ENCODE measurements at regions not wholly inside any gene's neighbourhood (a gene's known extent, or its start where the extent isn't known, plus 50 kb on each side); places are given as distances from the start of the nearest gene placed in this dataset.

DNA sequence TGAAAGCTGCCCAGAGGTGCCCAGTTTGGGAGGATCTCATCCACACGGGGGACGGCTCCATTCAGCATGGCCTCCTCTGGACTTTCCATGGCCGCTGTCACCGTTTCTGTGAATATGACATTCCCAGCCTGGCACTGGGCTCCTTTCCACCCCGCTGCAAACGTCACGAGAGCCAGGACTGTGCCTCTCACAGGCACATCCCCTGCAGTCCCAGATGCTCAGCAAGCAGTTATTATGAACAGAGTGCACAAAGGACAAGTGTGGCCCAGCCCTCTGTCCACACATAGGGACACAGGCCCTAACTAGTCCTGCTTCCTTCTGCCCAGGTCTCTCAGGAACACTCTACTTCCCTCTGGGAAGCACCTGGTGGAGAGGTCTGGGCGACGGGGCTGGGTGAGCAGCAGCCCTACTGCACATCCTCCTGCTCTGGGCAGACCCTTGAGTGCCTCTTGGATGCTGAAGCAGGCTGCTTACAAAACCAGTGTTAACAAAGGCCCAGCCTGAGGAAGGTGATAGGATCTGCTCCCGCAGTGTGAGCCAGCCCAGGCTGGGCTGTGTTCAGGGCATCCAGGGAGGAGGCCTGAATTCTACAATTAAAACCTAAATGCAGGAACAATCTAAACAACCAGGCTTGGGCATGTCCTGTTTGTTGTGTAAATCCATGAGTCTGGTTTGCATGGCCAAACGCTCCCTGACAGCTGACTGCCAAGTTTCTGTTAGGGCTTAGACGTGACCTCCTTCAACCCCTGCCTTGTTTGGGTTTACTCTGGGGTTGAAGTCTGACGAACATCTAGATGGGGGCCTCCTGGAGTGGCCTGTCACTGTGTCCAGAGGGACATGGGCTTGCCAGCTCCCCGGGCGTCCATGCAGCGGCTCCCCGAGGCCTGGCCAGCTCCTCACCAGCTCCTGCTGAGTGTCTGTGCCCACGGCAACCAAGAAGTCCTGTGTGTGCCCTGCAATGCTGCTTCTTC is 269.8 kb downstream of the GADD45G start:
- no peak for DNase-seq (ENCODE audit: extremely low read depth, low read depth, low spot score)

DNA sequence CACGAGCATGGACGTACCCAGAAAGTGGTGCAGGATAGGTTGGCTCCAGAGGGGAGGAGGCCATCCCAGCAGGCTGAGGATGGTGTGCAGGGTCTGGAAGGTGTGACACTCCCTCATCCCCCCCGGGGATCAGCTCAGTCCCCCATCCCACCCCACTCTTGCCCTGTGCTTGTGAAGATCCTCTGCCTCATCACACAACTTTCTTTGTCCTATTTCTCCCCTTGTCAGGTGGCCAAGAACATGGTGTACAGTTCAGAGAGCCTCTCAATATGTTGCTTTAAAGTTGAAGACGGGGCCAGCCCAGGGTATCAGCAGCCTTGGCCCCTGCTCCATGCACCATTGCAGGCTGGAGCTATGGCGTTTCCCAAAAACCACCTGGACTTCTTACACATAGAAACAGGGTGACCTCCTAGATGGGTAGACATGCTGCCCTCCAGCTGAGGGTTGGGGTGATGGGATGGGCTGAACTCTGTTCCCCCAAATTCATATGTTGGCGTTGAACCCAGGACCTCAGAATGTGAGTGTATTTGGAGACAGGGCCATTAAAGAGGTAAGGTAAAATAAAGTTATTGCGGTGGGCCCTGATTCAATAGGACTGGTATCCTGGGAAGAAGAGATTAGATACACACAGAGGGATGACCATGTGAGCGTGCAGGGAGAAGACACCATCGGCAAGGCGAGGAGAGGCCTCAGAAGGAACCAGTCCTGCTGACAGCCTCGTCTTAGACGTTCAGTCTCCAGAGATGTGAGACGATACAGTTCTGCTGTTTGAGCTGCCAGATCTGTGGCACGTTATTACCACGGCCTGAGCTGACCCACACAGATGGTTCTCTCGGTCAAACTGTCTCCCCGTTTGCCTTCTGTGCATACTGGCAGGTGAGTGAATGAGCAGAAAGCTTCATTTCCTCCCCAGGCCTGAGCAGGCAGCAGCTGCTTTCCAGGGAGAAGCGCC is 272.5 kb downstream of the GADD45G start:
- DNase-seq (ENCODE audit: extremely low read depth, low read depth, low spot score), result no peak

DNA sequence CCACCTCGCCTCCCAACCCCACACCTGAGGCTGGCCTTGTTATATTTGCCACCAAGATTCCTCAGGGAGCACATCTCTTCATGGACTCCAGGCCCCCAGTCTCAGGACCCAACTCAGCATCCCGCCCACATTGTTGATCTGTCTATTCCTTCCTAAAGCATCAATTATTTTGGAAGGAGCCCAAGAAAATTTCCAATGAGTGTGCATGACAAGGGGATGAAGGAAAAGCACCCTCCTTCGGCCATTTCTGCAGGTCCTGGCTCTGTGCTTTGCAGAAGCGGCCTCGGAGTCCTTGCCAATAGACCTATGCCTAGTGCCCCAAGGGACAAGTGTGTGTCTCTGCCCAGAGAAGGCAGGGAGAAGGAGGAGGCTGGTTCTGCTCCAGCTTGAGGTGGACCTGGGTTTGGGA is 273.2 kb downstream of the GADD45G start:
- DNase-seq (ENCODE audit: extremely low read depth, low read depth, low spot score), result no peak

DNA sequence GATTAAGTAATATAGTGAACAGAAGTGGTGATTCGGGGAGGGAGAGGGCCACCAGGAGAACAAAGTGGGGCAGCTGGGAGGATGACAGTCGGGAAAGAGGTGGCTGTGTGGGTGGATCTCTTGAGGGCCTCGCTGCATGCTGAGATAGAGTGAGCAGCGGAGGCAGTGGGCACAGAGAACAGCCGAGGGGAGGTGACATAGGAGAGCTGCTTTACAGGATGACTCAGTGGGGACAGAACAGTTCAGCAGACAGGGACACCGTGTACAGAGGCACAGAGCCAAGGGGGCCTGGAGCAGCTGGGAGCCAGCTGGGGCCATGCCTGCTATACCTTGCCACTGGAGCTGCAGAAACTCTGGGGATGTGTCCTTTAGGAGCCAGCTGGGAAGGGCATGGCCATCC is 273.9 kb downstream of the GADD45G start:
- DNase-seq (ENCODE audit: extremely low read depth, low read depth, low spot score), result no peak

DNA sequence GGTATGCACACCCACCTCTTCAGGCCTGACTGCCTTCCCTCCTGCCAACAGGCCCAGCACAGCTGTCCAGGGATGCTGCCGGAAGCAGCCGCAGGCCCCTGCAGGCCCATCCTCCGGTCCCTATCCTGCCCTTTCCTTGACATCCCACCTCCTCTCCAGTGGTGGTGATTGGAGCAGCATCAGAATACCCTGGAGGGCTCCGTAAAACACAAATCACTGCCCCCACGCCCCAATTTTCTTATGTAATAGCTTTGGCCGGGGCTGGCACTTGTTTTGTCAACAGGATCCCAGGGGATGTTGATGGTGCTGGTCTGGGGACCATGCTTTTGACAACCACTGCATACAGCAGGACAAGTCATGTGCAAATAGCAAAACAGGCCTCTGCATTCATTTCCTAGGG is 274.5 kb downstream of the GADD45G start:
- no peak for DNase-seq (ENCODE audit: extremely low read depth, low read depth, low spot score)

DNA sequence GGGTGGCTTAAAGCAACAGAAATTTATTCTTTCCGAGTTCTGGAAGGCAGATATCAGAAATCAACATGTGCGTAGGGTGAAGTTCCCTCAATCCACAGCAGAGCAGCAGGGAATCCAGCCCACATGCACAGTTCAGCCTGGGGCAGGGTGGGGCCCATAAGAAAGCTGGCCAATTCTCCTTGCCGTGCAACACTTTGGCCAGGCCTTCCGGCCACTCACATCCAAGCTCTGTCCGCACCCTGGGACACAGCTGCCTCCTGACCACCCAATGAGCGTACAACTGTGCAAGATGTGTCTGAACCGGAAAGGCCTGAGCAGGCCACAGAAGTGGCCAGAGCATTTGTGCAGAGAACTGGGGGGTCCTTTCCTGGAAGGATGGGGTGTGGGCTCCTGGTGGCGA is 274.9 kb downstream of the GADD45G start:
- DNase-seq (ENCODE audit: extremely low read depth, low read depth, low spot score), result no peak

DNA sequence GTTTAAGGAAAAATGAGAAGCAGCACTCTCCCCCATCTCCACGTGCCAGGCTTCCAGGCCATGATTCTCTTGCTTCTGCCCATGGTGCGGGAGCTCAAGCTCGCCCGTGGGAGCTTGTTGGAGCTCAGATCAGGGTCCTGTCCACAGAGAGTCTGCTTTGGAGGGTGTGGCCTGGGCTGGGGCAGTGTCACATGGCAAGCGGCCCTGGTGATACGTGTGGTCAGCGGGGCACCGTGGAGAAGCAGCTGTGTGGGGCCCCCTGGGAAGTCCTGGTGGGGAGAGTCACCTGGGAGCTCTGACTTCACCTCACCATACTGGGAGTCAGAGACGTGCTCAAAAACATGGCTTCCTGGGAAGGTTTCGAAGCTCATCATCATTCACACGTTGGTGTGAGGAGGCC is 275.3 kb downstream of the GADD45G start:
- no peak for DNase-seq (ENCODE audit: extremely low read depth, low read depth, low spot score)

DNA sequence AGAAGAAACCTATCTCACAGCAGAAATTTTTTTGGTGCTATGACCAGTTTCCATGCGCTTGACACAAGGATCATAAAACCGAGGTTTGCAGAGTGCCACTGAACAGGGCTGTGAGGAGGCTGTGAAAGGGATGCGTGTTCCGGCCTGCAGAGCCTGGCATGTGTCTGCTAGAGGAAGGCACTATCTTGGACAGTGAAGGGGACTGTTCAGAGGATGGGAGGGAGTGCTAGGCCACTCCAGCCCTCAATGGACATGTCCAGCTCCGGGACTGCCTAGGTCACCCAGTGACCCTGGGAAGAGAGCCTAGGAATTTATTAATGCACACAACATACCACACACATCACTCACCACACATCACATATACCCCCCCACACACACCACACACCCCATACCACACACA is 275.9 kb downstream of the GADD45G start:
- DNase-seq (ENCODE audit: extremely low read depth, low read depth, low spot score), result no peak

DNA sequence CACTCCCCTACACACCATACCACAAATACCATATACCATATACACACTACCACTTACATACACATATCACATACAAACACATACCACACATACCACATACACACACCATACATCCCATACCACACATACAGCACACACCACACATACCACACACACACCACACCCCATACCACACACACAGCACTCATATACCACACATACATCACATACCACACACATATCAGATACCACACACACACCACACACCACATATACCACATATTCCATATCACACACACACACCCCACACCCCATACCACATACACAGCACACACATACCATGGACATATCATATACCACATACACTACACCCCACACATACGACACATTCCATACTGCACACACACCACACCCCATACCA is 276.6 kb downstream of the GADD45G start:
- no peak for DNase-seq (ENCODE audit: extremely low read depth, low read depth, low spot score)

DNA sequence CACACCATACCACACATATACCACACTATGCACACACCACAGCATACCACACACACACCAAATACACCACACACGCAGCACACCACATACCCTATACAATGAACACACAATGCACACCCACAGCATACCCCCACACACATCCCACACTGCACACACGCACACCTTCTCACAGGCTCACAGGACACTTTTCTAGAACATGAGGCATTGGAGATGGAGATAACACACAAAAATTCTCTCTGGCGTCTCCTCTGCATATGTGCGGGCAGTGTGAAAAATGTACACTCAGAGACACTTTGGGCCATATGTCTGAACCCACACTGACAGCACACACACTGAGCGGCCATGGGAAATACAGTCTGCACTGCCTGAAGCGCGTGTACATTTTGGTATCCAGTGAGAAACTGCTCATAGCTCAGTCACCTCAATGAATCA is 278.1 kb downstream of the GADD45G start:
- DNase-seq (ENCODE audit: extremely low read depth, low read depth, low spot score), result no peak

DNA sequence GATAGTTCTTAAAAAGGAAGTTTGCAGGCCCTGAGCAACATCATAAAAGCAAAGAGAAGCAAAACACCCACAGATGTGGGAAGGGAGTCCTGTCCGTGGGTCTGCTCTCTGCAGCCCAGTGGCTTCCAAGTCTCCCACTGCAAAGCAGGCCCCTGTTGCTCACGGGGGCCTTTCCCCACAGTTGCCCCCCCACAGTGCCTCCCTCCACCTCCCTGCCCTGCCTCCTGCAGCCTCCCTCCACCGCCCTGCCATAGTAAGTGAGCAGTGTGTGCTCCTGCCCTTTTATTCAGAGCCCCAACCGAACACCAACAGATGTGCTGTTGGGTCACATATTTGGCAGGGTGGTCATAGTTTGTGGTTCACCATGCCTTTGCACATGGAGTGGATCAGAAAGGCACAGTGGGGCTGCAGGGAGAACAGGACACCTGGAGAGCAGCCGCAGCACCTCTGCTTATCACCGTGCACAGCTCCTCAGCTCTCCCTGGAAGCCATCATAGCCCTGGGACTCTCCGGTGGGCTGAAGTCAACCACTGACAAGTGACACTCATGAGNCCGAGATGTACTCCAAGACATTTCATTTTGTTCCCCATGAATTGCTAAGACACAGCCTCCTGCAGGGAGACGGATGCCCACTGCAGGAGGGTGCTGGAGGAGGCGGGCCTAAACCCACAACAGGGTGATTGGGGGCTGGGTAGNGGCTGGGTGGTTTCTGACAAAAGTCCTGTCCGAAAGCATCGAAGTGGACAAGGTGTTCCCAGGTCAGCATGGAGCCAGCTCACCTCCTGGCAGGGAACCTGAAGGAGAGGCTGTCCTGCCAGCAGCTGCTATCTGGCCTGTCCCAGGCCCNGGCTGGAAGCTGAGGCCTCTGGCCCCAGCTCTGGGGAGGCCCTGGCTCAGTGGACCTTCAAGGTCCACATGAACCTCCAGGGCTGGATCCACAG is 278.9 kb downstream of the GADD45G start:
- DNase-seq (ENCODE audit: extremely low read depth, low read depth, low spot score), result no peak

DNA sequence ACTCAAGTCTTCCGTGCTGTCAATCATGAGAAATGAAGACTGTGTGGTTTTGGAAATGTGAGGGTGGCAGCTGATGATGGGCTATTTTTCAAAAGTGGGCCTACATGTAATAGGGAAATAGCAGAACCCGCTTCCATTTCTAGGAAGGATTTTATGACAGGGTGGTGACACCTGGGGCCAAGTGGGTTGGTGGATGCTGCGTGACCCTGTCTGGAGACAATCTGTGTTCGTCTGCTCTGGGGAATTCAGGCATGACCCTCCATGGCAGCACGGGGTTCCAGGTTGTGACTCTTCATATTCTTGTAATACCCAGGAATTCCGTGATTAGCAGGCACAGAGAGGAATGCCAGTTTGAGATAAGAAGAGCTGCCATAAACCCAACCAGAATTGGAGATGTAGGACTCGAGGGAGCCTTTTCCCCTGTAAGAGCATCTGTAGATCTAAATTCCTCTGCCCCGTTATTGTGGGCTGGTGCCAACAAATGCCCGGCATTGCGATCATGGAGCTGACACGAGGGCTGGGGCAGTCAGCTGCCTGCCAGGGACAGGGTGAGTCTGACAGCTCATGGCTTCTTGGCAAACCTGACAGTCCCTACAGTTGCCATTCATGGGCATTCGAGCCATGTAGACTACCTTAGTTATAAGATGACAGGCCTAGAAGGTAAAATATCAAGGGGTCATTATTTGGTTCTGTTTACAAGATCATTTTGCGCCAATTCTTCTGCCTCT is 279.7 kb downstream of the GADD45G start:
- DNase-seq (ENCODE audit: extremely low read depth, low read depth, low spot score), result no peak

DNA sequence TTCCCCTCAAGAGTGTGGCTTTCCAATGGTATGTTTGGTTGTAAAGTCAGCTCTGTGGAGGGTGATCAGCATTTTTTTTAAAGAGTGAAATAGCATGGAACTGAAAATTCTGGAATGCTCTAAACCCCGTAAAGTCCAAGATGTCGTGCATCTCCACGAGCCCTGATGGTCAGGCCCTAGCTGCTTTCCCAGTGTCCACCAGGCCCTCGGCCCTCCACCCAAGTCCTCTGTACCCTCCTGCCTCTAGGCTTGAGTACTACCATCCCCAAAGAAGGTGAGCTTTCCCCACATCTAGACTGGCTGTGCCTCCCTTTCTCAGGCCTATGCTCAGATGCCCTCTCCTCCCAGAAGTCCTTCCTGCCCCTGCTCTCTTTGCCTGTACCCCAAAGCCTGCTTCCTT is 280.3 kb downstream of the GADD45G start:
- DNase-seq (ENCODE audit: extremely low read depth, low read depth, low spot score), result no peak

DNA sequence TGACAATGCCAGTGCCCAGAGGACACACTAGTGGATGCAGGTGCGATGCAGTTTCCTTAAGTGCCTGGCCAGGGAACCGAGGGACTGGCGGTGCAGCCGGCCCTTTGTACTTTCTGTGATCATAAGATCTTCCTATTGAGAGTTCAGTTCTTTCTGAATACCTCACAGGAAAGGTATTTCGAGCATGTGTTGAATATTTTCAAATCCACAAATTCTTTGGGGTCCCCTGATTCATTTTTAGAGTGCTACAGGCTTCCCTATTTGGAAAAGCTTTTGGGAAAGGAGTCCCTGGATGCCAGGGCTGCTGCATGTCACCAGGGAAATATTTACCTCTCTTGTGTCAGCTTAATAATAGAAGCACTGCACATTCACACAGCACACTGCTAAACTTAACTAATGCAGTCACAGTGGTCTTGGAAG is 281.5 kb downstream of the GADD45G start:
- DNase-seq (ENCODE audit: extremely low read depth, low read depth, low spot score), result no peak

DNA sequence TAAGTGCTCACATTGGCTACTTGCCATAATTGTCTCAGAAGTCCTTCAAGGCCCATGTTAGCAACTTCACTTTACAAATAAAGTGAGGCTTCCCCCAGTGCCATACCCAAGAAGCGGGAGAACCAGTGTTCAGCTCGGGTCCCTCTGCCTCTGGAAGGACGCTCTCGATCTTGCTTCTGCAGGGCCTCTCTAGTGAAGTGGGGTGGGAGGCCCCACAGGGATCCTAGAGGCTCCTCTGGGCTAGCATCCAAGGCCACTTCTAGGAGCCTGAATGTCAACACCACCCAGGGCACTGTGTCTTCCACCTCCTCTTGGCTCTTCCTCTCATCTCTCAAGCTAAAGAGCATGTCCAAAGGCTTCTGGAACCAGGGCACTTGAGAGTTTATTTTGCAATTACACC is 282.5 kb downstream of the GADD45G start:
- DNase-seq (ENCODE audit: extremely low read depth, low read depth, low spot score), result no peak

DNA sequence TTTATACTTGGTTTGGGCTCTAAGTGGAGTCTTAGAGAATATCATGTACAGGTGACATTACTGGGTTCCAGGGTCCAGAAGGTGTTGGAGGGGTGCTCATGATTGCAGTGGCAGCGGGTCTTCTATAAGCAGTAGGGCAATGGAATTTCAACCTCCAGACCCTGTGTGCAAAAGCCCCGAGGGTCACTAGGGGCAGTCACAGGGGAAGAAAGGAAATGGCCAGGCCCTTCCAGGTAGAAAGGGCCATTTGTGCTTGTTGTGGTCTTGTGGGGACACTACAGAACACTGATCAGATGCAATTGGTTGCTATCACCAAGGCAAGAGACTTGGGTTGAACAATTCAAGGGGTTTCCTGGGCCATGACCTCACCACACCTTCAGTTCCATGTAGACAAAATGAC is 283.4 kb downstream of the GADD45G start:
- no peak for DNase-seq (ENCODE audit: extremely low read depth, low read depth, low spot score)

DNA sequence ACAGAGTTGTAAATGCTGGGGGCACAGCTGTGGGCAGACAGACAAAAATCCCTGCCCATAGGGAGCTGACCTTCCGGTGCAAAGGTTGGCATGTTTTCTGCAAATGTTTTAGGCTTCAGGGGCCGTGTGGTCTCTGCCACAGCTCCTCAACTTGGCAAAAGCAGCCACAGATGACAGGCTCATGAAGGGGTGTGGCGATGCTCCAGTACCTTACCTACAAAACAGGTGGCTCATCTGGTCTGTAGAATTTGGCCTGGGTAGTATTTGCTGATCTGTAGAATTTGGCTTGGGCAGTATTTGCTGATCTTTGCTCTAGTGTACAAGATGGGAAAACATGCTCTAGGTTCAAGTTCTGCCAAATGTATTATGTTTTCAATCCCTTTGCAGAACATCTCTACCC is 283.9 kb downstream of the GADD45G start:
- DNase-seq (ENCODE audit: extremely low read depth, low read depth, low spot score), result no peak

DNA sequence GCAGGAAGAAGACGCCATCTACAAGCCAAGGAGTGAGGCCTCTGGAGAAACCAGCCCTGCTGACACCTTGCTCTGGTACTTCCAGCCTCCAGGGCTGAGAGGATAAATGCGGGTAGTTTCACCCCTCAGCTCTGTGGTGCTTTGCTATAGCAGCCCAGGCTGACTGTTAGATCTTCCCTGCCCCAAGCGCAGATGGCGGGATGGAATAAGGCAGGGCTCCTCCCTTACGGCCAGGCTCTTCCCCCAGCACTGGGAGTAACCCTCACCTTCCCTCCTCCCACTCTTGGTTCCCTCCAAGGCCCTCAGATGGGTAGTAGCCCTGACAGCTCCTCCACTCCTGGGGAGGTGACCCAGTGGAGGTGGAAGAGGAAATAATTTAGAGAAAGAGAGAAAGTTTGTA is 285.1 kb downstream of the GADD45G start:
- DNase-seq (ENCODE audit: extremely low read depth, low read depth, low spot score), result no peak

DNA sequence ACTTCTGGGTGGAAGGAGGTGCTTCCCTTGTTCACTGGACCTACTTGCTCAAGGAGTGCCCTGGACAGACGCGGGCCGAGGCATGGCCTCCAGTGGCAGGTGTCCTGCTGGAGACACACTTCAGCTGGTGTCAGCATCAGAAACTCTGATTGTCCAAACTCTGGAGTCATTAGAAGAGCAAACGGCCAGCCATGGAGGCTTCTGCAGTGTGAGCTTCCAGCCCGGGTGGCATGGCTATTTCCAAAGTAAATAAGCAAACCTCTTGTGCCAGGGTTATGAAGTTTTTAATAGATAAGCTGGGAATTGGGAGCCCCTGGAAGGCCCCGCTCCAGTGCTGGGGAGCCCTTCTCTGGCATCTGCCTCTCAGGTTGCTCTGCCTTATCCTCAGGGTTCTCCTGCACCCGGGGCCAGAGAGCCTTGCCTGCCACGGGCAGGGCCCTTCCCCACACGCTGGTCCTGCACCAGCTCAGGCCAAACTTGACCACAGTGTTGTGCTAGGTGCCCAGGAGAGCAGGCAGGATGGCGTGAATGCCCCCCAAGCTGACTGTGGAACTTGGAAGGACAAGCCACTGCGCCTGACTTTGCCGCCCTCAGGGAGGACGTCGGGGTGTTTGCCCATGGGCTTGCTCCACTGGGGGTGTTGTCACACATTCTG is 285.6 kb downstream of the GADD45G start:
- no peak for DNase-seq (ENCODE audit: extremely low read depth, low read depth, low spot score)

All from glomerular endothelial cell (primary cell).